ENCODE measurements at regions not wholly inside any gene's neighbourhood (a gene's known extent, or its start where the extent isn't known, plus 50 kb on each side); places are given as distances from the start of the nearest gene placed in this dataset.

GRCh38 chrX:1051421-1051820 is 161.0 kb downstream of the CRLF2 start:
- TF ChIP-seq EZH2 (IDR thresholded peaks at IDR 0.05; ENCODE audit: insufficient read depth, low read length) (no peak), CTCF (IDR thresholded peaks at IDR 0.05; ENCODE audit: insufficient read depth, low read depth, low read length) (no peak)
